G401 (cell line): ENCODE measurements at regions not wholly inside any gene's neighbourhood (a gene's known extent, or its start where the extent isn't known, plus 50 kb on each side); places are given as distances from the start of the nearest gene placed in this dataset.

Experiments used
- DNase-seq: peaks from one replicate; pipeline ENCODE4 v3.0.0-alpha.2; 2015; ENCODE audit warnings: low spot score
- in situ Hi-C: cut with HindIII; loops from 2 replicates; pipeline ENCODE4 v1.10.0; 2016; ENCODE audit warnings: low sequenced_read_pairs, mixed read lengths

GRCh38 chr1:90190523-90190922 lies 195.6 kb downstream of the ZNF326 start:
- DNase-seq, result no peak
- in situ Hi-C loops, result no loop called here

- in situ Hi-C loops, result no loop called here
- DNase-seq, result peak; percentile 50
These were observed 195.0 kb downstream of the ZNF326 start for GRCh38 chr1:90189889-90190288.

- peak; percentile 94 for DNase-seq
- in situ Hi-C loops, result no loop called here
These were observed 192.3 kb downstream of the ZNF326 start for GRCh38 chr1:90187323-90187585.

- in situ Hi-C loops, result no loop called here
- DNase-seq, result peak; percentile 56
These were observed 191.8 kb downstream of the ZNF326 start for GRCh38 chr1:90186506-90187322.

GRCh38 chr1:90176530-90176929 lies 181.6 kb downstream of the ZNF326 start:
- in situ Hi-C loops, result no loop called here
- no peak for DNase-seq

DNA sequence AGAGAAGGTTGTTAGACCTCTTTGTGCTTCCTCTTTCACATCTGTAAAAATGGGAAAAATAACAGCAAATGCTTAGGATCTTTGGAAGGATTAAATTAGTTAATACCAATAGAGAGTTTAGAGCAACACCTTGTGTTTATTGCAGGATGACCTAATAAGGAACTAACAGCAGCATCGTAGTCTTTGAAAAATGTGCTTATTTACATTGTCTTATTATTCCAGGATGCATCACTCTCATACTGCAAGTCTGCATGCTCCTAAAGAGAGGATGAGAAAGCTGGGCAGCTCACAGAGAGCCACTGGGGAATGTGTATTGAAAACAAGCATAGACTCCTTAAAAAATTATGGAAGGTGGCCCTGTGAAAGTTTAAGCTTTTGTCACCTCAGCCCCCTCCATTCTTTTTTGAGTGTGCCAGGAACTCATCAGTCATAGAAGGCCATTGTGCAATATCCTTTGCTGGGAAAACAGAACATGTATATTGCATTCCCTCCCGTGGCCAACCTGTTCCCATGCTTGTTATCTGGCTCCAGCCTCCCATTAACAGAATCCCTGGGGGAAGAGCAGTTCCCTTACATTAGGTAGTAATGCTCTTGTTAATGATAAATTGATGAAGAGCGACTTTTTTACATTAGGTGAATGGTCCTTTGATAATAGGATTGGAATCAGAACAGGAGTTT lies 180.7 kb downstream of the ZNF326 start:
- no peak for DNase-seq
- in situ Hi-C loops, result no loop called here

DNA sequence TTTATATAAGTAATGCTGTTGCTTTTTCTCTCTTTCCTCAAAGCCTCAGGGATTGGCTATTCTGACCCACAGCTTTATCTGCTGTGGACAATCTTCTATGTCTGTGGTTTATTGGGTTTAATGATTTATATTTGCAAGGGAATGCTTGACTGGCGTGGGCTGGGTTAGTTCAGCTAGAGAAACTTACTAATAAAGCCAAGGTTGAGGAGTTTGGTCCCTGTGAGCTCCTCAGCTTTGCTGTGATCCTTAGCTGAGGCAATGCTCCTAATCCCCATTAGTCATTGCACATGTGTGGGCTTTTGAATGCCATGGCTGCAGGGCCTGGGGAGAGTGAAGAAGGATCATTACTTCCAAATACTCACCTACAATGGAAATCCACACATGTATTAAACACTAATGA lies 179.3 kb downstream of the ZNF326 start:
- in situ Hi-C loops, result no loop called here
- DNase-seq, result no peak

DNA sequence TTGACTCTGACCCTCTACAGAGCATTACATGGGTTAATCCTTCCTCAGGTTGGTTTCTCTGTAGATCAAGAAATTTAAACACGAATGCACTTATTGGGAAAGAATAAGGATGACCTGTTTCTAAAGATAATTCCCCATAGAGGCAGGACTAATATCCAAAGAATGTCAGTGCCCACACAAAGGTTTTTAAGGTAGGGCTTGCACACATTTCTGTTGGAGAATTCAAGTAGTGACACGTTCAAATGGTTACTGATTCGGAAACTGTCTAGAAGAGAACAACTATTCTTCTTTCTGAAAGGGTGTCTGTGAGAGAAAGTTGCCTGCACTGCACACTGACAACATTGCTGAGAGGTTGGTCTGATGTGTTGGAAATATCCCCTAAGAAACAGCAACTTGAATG lies 167.3 kb downstream of the ZNF326 start:
- in situ Hi-C loops, result no loop called here
- DNase-seq, result no peak

DNA sequence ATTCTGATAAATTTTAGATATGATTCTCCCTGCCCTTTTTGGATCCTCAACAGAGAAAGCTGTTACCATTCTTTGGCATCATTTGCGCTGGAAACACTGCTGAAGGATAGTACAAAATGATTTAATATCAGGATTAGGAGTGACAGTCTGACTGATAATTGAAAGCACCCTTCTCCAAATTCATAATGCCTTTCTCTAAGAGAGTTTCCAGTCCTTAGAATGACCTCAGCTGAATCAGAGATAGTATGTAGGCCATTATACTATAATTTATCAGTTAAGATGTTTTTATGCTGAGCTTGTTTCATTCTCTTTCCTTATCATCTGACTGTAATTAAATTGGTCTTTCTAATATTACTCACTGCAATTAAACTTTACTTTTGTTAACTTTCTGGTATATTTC lies 166.7 kb downstream of the ZNF326 start:
- in situ Hi-C loops, result no loop called here
- no peak for DNase-seq

- DNase-seq, result no peak
- in situ Hi-C loops, result no loop called here
These were observed 161.0 kb downstream of the ZNF326 start for GRCh38 chr1:90155721-90156487.

DNA sequence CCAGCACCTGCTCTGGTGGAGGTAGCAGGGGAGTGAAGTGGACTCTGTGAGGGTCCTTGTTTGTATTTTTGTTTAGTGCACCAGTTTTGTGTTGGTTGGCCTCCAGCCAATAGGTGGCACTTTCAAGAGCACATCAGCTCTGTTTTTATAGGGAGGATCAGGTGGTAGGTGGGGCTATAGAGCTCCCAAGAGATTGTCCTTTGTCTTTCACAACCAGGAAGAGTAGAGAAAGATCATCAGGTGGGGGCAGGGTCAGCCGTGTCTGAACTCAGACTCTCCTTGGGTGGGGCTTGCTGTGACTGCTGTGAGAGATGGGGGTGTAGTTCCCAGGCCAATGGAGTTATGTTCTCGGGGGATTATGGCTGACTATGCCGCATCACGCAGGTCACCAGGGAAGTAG lies 159.8 kb downstream of the ZNF326 start:
- in situ Hi-C loops, result no loop called here

DNA sequence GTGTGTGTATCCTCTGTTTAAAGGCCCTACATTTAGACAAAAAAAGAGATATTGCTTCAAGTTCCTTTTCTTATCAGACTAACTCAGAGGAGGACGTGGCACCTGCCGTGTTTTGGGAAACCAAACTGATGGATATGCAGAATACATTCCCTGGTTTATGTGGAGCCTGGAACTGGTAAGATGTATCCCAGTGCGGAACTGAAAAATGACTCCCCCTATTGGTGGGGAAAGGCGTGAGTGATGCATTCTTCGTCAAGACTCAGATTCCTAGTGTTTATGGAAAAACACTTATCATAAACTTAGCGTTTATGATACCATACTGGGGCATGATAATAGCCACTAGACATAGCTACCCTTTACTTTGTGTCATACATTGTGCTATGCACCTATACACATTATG lies 154.2 kb downstream of the ZNF326 start:
- in situ Hi-C loops, result no loop called here

More for the DNA sequence above, 159.8 kb downstream of the ZNF326 start:
- no peak for DNase-seq

DNA sequence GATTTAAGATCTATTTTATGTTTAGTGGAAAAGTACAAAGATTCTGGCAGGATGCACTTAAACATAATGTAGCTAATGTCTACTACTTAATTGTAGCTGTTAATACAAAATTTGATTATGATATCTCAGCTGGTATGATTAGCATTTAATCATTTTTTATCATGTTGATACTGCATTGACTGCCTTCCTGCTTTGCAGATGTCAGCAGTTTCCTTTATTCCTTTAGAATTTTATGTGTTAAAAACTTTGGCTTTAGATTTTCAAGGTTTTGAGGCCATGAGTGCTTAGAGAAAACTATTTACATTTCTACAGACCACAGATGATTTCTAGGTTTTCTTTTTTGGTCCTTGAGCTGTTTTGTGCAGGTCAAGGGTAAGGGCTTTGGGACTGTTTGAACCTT lies 152.2 kb downstream of the ZNF326 start:
- DNase-seq, result no peak
- in situ Hi-C loops, result no loop called here

More for the DNA sequence above, 154.2 kb downstream of the ZNF326 start:
- no peak for DNase-seq

GRCh38 chr1:90144820-90145219 lies 149.9 kb downstream of the ZNF326 start:
- DNase-seq, result no peak
- in situ Hi-C loops, result no loop called here

DNA sequence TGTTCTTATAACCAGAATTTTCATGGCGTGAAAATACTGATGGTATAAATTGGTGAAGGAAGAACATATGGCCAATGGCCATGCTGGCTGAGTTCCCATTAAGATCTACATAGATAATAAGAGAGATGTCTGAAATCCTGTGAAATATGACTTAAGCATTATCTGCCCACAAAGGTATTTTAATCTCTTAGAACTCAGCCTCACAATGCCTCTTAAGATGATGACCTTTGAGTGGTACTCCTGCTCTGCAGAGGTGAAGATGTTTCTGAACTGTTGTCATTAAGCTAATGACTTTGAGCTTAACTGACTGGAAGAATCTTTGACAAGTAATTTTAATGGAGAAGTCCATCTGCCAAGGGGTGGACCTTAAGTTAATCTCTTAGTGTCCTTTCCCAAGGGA lies 148.7 kb downstream of the ZNF326 start:
- no peak for DNase-seq
- in situ Hi-C loops, result no loop called here

- in situ Hi-C loops, result no loop called here
- no peak for DNase-seq
These were observed 147.8 kb downstream of the ZNF326 start for GRCh38 chr1:90142697-90143096.

- in situ Hi-C loops, result no loop called here
- DNase-seq, result no peak
These were observed 144.9 kb downstream of the ZNF326 start for GRCh38 chr1:90139837-90140236.

GRCh38 chr1:90135286-90135685 lies 140.4 kb downstream of the ZNF326 start:
- in situ Hi-C loops, result no loop called here
- no peak for DNase-seq

DNA sequence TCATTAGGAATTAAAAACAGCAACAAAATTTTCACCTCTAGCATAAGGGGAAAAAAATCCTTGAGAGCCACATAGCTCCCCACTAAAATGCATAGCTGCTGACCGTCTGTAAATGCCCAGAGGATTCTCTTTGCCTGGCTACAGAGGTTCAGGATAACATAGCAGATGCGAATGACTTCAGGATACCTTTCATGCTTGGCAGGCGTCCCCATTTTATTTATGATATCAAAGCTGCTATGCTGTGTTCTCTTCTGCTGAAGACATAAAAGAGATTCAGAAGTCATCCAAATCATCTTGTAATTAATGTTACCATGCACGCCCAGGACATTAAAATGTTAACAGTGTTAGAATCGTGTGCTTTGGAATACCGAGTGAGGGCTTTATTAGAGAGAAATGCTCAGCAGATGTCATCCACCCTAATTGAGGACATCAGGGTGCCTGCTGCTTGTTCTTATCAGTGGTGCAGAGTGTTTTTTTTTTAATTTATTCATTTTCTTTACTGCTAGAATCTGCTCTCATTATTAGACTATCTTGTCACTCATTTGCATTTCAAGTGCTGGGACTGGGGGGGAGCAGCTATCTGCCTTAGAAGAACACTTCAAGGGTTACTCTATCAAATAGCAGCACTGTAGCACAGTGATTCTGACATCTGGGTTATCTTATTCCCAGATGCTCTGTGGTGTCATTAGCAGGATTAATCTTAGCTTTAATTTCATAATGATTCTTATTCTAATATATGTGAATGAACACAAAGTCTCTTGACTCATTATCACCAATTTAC lies 139.5 kb downstream of the ZNF326 start:
- in situ Hi-C loops, result no loop called here
- DNase-seq, result peak; percentile 62

GRCh38 chr1:90133133-90133532 lies 138.2 kb downstream of the ZNF326 start:
- in situ Hi-C loops, result no loop called here
- DNase-seq, result peak; percentile 82
